B cell (primary cell): ENCODE measurements at regions not wholly inside any gene's neighbourhood (a gene's known extent, or its start where the extent isn't known, plus 50 kb on each side); places are given as distances from the start of the nearest gene placed in this dataset.

Source experiments
- ATAC-seq: fragments of 200-7000 bp; cut with Tn5 transposase; one replicate; pipeline ENCODE4 v1.10.0; 2021; ENCODE audit warnings: low read depth, mild to moderate bottlenecking, moderate number of reproducible peaks, moderate library complexity
- CTCF ChIA-PET: fragments of 350-600 bp; sonication (Branson Sonifier 250); formaldehyde crosslinking; loops from one replicate; lab custom pipeline; 2021; ENCODE audit warnings: antibody characterized with exemption, inconsistent platforms; lab: Charles Lee
- POLR2A ChIA-PET: fragments of 350-600 bp; sonication (Branson Sonifier 250); formaldehyde crosslinking; loops from one replicate; lab custom pipeline; 2021; ENCODE audit warnings: antibody characterized with exemption; lab: Charles Lee
- DNase-seq: peaks from one replicate; pipeline ENCODE4 v3.0.0; 2013
- H2AFZ ChIP-seq: 2 replicates; pipeline ENCODE4 v1.6.1; 2012; ENCODE audit warnings: mild to moderate bottlenecking, low read depth, low read length; ENCODE audit not compliant: insufficient read depth, poor library complexity, severe bottlenecking
- H3K27ac ChIP-seq, 2 donors: 1 replicate in 1 of 2; 2 replicates in 1 of 2; pipeline ENCODE4 v1.5.1; 2012 to 2013; ENCODE audit warnings: low read length in 2 of 2, mild to moderate bottlenecking in 2 of 2, moderate library complexity in 1 of 2
- H3K27me3 ChIP-seq, 4 experiments: fragments of 200-600 bp in 1 of 4; sonication (generic) in 1 of 4; replicated peaks in 1 of 4; 1 replicate in 2 of 4; 2 replicates in 2 of 4; pipeline versions ENCODE4 v1.6.1 to v1.7.0; 2013 to 2016; ENCODE audit warnings: low read length in 3 of 4, mild to moderate bottlenecking in 2 of 4, mixed read lengths in 1 of 4, moderate library complexity in 1 of 4; ENCODE audit not compliant: insufficient read depth in 4 of 4, control insufficient read depth in 3 of 4; ENCODE audit errors: control extremely low read depth in 1 of 4
- H3K36me3 ChIP-seq, 2 experiments: replicated peaks in 1 of 2; 1 replicate in 1 of 2; 2 replicates in 1 of 2; pipeline versions ENCODE4 v1.6.1 to v1.7.1; 2013; ENCODE audit warnings: low read length in 1 of 2; ENCODE audit not compliant: insufficient read depth in 2 of 2, control insufficient read depth in 1 of 2; ENCODE audit errors: control extremely low read depth in 1 of 2, extremely low read depth in 1 of 2
- H3K4me1 ChIP-seq, 2 donors: fragments of 200-600 bp in 1 of 2; sonication (generic) in 1 of 2; 1 replicate in 1 of 2; 2 replicates in 1 of 2; pipeline versions ENCODE4 v1.5.1 to v1.6.1; 2013 to 2017; ENCODE audit warnings: low read length in 2 of 2; ENCODE audit not compliant: control insufficient read depth in 2 of 2, insufficient read depth in 2 of 2
- H3K4me2 ChIP-seq: replicated peaks from 2 replicates; pipeline ENCODE3; 2012; ENCODE audit warnings: mild to moderate bottlenecking, low read depth, low read length; ENCODE audit not compliant: poor library complexity, severe bottlenecking
- H3K4me3 ChIP-seq, 5 experiments: fragments of 200-600 bp in 1 of 5; sonication (generic) in 1 of 5; 1 replicate in 3 of 5; 2 replicates in 2 of 5; pipeline versions ENCODE4 v1.5.1 to v1.7.0; 2011 to 2016; ENCODE audit warnings: low read length in 4 of 5, mild to moderate bottlenecking in 4 of 5, low read depth in 2 of 5, control low read depth in 1 of 5, moderate library complexity in 1 of 5; ENCODE audit not compliant: insufficient read depth in 1 of 5; ENCODE audit errors: control extremely low read depth in 1 of 5, extremely low read depth in 1 of 5
- H3K79me2 ChIP-seq: fragments of 200-600 bp; sonication (generic); one replicate; pipeline ENCODE4 v1.6.0; 2016; ENCODE audit warnings: low read length; ENCODE audit not compliant: control insufficient read depth, insufficient read depth
- H3K9ac ChIP-seq: fragments of 200-600 bp; sonication (generic); 2 replicates; pipeline ENCODE4 v1.6.1; 2017; ENCODE audit warnings: mild to moderate bottlenecking, low read length, moderate library complexity
- H3K9me3 ChIP-seq, 3 donors: one replicate each; pipeline versions ENCODE4 v1.6.1 to v1.7.1; 2013; ENCODE audit warnings: low read length in 2 of 3; ENCODE audit not compliant: control insufficient read depth in 2 of 3, insufficient read depth in 1 of 3; ENCODE audit errors: control extremely low read depth in 1 of 3
- H4K20me1 ChIP-seq: 2 replicates; pipeline ENCODE4 v1.6.0; 2012; ENCODE audit warnings: mild to moderate bottlenecking, low read length; ENCODE audit not compliant: insufficient read depth, control insufficient read depth, poor library complexity, severe bottlenecking
- H3K27ac Mint-ChIP-seq: one replicate; pipeline ENCODE4 v1.8.0; 2021; ENCODE audit warnings: mixed read lengths
- H3K27me3 Mint-ChIP-seq: one replicate; pipeline ENCODE4 v1.8.0; 2021; ENCODE audit warnings: mixed read lengths
- H3K4me1 Mint-ChIP-seq: one replicate; pipeline ENCODE4 v1.8.0; 2021; ENCODE audit warnings: mixed read lengths
- H3K4me3 Mint-ChIP-seq: one replicate; pipeline ENCODE4 v1.8.0; 2021; ENCODE audit warnings: mixed read lengths
- H3K9me3 Mint-ChIP-seq: one replicate; pipeline ENCODE4 v1.8.0; 2022; ENCODE audit warnings: mixed read lengths; ENCODE audit not compliant: insufficient read depth
- EZH2 ChIP-seq: IDR thresholded peaks from 2 replicates; pipeline ENCODE4 v1.6.1; 2012; ENCODE audit warnings: borderline replicate concordance, low read depth, mild to moderate bottlenecking, moderate library complexity, low read length; ENCODE audit not compliant: insufficient read depth, poor library complexity, severe bottlenecking
- WGBS: methylation state at CpG from one replicate; pipeline ENCODE4 v1.1.5; 2013; ENCODE audit warnings: missing lambda C conversion rate; ENCODE audit not compliant: insufficient coverage; 5-methylcytosine and 5-hydroxymethylcytosine counted together
- intact Hi-C: fragments of 100-400 bp; cut with micrococcal nuclease; formaldehyde crosslinking; loops from one replicate; pipeline ENCODE4 v1.10.0; 2022
- TF ChIP-seq, protein P1 (sequence below): fragments of 200-600 bp; IDR thresholded peaks from one replicate; pipeline ENCODE4 v1.8.0; 2022; ENCODE audit warnings: antibody characterized with exemption, mild to moderate bottlenecking

DNA sequence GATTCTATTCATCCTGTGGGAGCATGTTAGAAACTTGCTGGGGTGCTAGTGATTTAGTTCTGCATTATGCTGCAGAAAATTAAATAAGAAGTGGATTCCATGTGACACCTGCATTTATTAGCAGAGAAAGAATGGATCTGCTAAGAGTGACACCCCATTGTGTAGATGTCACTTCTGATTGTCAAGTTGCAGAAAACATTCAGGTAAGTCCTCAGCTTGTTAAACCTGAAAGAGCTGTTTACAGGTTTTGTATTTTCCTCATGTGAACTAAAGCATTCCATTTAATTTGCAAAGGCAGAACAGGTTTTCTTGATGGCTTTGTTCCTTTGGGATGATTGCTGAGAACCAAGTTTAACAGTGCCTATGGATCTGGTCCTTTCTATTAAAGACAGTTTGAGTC, 238.7 kb downstream of the ABCC12 start:
- no peaks in the 10 kb centered on the region for H3K79me2 ChIP-seq
- no peak overlapping the region for H3K9ac ChIP-seq
- peaks cover 7% of the 10 kb centered on the region for H3K9me3 Mint-ChIP-seq
- H4K20me1 ChIP-seq, result no peaks in the 10 kb centered on the region
- no peak overlapping the region for H3K4me3 ChIP-seq
- no peak overlapping the region for H3K27ac Mint-ChIP-seq
- TF ChIP-seq, protein P1, sequence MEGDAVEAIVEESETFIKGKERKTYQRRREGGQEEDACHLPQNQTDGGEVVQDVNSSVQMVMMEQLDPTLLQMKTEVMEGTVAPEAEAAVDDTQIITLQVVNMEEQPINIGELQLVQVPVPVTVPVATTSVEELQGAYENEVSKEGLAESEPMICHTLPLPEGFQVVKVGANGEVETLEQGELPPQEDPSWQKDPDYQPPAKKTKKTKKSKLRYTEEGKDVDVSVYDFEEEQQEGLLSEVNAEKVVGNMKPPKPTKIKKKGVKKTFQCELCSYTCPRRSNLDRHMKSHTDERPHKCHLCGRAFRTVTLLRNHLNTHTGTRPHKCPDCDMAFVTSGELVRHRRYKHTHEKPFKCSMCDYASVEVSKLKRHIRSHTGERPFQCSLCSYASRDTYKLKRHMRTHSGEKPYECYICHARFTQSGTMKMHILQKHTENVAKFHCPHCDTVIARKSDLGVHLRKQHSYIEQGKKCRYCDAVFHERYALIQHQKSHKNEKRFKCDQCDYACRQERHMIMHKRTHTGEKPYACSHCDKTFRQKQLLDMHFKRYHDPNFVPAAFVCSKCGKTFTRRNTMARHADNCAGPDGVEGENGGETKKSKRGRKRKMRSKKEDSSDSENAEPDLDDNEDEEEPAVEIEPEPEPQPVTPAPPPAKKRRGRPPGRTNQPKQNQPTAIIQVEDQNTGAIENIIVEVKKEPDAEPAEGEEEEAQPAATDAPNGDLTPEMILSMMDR, result no peak
- ChIA-PET POLR2A (no interaction called here), CTCF (no interaction called here)
- H3K4me3 Mint-ChIP-seq, result no peak overlapping the region
- no peaks in the 10 kb centered on the region for H3K4me1 ChIP-seq
- DNase-seq (no peak), ATAC-seq (no peak)
- no peak overlapping the region for H3K27ac ChIP-seq
- H3K36me3 ChIP-seq, result no peaks in the 10 kb centered on the region
- no peaks in the 10 kb centered on the region for H3K27me3 ChIP-seq
- H3K9me3 ChIP-seq, result no peaks in the 10 kb centered on the region
- intact Hi-C loops, result no loop called here
- H3K27me3 Mint-ChIP-seq, result peaks cover 6% of the 10 kb centered on the region
- H3K4me1 Mint-ChIP-seq, result no peaks in the 10 kb centered on the region
- no peak overlapping the region for H3K4me2 ChIP-seq
- no peak overlapping the region for H2AFZ ChIP-seq

DNA sequence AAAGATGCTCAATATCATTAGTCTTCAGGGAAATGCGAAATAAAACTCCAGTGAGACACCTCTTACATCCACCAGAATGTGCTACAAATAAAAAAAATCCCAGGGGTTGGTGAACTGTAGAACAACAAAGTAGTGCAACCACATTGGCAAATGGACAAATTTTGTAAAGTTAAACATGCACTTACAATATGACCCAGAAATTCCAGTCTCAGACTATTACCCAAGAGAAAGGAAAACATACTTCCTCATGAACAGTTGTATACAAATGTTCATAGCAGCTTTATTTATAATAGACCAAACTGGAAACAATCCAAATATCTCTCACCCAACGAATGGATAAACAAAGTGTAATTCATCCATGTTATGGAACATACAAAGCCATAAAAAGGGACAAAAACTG, 239.5 kb downstream of the ABCC12 start:
- no CpG with 5 or more reads among the region's 2 CpGs for WGBS
- Histone ChIP-seq H3K4me1 (no peaks in the 10 kb centered on the region), H3K4me2 (no peak overlapping the region), H3K79me2 (no peaks in the 10 kb centered on the region), H2AFZ (no peak overlapping the region), H3K9ac (no peak overlapping the region), H3K36me3 (no peaks in the 10 kb centered on the region), H4K20me1 (no peaks in the 10 kb centered on the region), H3K9me3 (no peaks in the 10 kb centered on the region), H3K4me3 (no peak overlapping the region), H3K27me3 (no peaks in the 10 kb centered on the region), H3K27ac (no peak overlapping the region)
- intact Hi-C loops, result no loop called here
- ChIA-PET CTCF (no interaction called here), POLR2A (no interaction called here)
- H3K27me3 Mint-ChIP-seq, result peaks cover 6% of the 10 kb centered on the region
- TF ChIP-seq EZH2, result no peak
- TF ChIP-seq, protein P1, result no peak
- peaks cover 7% of the 10 kb centered on the region for H3K9me3 Mint-ChIP-seq
- no peak for DNase-seq
- ATAC-seq, result no peak
- H3K4me3 Mint-ChIP-seq, result no peak overlapping the region
- no peaks in the 10 kb centered on the region for H3K4me1 Mint-ChIP-seq
- H3K27ac Mint-ChIP-seq, result no peak overlapping the region
